HG02840 (cell line): ENCODE measurements at regions not wholly inside any gene's neighbourhood (a gene's known extent, or its start where the extent isn't known, plus 50 kb on each side); places are given as distances from the start of the nearest gene placed in this dataset.

Source experiments
- ATAC-seq: cut with Tn5 transposase; IDR thresholded peaks from one replicate; pipeline ENCODE4 v1.9.1; 2021; ENCODE audit warnings: mild to moderate bottlenecking, moderate library complexity, moderate number of reproducible peaks; ENCODE audit not compliant: unreplicated experiment, low FRiP score

DNA sequence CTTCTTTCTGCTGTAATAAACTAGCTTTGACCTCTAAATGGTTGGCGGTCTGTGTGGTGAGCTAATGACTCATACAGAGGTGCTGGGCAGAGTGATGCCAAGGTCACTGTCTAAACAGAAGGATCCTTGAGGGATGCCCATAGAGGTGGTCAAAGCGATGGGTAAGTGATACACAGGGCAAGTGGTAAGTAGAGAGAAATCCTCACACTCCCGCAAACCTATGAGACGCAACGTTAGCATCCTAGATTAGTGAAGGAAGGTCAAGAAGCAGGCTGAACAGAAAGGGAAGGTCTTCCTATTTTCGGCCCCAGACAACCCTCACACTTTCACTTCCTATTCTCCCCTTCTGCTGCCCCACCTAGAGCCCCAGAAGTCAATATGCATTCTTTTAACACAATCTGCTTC, 65.6 kb upstream of the SESN3 start:
- ATAC-seq: peak; percentile 93

DNA sequence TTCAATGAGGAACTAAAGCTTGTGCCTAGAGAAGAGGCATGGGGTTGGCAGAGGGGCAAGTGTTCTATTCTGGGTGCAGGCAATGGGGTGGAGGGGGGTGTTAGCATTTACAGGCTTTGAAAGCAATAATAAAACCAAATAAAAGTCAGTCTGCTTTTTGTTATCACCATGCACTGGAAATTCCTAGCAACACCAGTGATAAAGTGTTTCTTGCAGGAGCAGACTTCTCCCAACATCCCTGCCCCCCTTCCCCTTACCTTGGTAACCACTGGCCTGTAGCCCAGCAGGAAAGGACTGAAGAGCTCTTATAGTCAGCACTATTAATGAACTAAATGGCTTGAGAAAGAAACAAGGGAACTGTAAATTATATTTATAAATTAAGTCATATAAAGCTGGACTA, 65.2 kb upstream of the SESN3 start:
- no peak for ATAC-seq

DNA sequence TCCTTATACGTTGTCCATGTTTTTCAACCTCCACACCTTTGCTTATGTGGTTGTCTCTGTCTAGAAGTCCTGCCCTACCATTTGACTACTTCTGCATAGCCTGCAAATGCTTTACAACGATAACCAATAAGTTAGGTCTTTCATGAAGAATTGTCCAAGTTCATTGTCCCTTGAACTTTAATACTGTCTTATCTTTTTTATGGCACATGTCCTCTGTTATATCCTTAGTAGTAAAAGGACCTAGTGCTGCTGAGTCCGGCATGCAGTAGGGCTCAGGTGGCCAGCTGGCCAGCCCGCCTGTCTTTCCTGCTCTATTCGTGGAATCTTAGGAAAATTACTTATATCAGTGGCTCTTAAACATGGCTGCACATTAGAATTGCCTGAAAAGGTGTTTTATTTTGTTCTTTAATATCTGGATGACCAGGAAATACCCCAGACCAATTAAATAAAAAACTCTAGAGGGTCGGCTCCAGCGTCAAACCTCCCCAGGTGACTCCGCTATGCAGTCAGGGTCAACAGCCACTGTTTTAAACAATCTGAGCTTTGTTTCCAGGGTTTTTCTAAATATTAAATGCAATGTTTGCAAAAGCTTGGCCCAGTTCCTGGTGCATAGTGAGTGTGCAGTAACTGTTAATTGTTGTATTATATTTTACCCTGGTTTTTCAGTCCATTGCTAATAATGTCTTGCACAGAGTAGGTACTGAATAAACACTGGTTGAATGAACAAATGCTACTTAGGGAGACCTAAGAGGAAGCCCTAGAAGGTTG, 64.6 kb upstream of the SESN3 start:
- ATAC-seq: no peak

DNA sequence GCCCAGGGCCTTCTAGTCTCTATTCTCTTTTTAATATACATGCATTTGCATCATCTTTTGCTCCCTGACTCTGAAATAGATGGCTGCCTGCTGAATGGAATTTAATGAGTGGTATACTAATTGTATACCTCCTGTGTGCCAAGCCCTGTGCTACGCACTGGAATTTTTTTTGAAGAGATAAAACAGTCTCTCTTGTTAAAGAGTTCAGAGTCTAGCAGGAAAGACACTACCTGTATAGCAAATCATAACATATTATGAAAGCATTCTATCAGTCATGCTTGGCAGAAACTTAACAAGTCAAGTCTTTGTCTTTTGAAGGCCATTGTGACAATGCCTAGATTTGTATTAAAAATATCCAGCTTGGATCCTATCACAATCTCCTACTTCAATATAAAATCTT, 63.7 kb upstream of the SESN3 start:
- ATAC-seq: no peak

DNA sequence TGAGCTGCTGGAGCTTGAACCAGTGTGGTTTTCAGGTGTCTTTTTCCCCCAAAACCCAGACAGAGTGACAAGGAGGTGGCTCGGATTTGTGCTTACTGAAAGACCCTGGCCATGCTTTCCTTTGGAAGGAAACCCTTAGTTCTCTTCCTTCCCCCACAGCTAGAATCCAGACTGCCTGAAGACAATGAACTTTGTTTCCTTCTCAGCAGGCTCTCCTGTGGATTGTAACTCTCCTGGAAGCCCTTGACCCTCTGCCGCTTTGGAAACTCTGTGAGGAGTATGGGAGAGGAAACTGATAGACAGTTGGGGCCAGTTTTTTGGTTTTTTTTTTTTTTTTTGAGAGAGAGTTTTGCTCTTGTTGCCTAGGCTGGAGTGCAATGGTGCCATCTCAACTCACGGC, 62.1 kb upstream of the SESN3 start:
- ATAC-seq: no peak

DNA sequence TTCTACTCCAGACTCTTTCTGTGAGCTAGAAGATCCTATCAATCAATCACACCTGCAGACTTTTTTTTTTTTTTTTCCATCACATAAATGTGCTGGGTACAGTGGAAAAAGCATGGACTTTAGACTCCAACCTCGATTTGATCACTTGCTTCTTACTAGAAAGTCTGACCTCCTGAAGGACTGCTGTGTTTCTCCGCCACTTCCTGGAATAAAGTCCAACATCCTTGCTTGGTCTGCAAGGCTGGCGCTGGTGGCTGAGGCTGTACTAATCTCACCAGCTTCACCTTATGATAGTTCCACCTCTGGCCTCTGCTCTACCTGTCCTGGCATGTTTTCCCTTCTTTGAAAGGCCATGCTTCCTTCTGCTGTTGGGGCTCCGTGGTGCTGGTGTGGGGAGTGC, 60.9 kb upstream of the SESN3 start:
- ATAC-seq: no peak

DNA sequence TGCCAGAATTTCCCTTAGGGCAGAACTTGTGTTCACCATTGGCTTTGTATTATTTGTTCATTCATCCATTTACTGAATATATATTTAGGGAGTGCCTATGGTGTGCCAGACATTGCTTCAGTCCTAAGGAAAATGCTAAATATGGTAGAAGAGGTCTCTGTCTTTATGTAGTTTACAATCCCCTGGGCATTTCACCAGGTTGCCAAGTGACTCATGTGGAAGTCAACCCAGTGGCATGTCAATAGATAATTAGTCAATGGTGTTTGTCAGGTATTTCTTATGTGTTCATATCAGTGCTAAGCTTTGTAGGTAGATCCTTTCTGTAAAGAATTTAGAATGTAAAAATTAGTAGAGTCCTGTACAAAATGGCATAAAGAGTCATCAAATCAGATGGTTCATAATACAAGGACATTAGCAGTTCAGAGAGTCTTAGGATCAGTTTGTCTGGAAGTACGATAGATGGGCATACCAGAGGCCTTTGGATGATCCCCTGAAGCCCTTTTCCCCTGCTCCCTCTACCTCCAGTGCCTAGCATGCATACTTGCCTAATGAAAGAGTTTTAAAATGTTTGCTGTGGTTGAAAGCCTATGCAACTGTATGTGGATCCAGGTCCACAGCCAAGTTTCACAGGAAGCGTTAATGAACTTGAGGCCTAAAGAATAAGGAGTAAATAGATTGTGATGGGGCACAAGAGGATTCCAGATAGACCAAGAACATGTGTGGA, 58.5 kb upstream of the SESN3 start:
- ATAC-seq: no peak

DNA sequence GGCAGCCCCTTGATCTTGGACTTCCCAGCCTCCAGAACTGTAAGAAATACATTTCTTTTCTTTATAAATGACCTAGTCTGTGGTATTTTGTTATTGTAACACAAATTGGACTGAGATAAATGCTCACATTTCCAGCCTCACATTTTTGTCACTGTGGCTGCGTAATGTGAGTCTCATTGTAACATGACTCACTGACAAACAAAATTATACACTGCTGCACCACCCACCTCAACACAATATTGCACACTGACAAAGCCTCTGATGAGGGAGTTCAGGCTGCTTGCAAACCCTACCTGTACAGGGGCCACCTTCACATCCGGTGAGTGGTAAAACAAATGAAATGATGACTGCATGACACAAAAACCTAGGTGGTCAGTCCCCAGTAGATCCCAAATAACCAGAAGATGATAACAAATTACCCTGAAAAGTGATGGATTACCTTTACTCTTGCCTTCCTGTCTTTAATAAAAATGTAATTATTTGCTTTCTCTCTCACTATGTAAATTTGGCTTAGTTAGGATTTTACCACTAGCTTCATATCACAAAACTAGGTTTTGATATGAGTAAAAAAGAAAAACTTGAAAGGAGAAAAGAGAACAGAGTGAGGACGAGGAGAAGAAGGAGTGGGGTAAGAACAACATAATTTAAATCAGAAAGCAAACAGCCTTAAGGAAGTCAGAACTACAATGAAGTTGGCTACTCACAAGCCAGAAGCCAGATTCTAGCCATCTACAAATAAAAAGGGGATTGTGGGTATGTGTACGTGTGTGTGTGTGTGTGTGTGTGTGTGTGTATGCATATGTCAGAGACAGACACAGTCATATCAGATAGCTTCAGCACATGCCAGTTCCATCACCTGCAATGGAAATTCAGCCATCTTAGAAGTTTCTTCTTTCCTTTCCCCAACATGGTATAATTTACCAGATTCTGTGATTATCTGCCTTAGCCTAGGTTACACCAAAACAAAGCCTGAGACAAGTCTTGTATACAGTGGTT, 53.4 kb upstream of the SESN3 start:
- no peak for ATAC-seq

DNA sequence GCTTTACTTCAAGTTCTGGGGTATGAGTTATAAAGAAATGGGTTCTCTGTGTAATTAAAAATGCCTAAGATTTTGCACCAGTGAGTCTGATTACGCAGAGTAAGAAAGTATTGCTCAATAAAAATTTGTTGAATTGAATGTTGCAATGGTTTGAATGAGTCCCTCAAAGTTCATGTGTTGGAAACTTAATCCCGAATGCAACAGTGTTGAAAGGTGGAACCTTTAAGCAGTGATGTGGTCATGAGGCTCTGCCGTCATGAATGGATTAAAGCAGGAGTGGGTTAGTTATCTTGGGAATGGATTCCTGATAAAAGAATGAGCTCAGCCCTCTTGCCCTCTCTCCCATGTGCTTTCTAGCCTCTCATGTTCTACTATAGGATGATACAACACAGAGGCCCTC, 52.6 kb upstream of the SESN3 start:
- no peak for ATAC-seq

DNA sequence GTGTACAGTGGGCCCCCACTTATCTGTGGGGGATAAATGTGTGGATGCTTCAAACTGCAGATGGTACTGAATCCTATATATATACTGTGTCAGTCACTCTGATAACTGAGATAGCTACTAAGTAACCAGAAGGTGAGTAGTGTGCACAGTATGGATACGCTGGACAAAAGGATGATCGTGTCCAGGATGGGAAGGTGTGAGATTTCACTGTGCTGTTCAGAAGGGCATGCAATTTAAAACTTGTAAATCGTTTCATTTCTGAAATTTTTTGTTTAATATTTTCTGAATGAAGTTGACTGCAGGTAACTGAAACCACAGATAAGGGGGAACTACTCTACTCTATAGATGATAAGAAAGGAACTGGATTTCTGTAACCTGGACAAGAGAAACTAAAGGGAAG, 52.1 kb upstream of the SESN3 start:
- no peak for ATAC-seq

DNA sequence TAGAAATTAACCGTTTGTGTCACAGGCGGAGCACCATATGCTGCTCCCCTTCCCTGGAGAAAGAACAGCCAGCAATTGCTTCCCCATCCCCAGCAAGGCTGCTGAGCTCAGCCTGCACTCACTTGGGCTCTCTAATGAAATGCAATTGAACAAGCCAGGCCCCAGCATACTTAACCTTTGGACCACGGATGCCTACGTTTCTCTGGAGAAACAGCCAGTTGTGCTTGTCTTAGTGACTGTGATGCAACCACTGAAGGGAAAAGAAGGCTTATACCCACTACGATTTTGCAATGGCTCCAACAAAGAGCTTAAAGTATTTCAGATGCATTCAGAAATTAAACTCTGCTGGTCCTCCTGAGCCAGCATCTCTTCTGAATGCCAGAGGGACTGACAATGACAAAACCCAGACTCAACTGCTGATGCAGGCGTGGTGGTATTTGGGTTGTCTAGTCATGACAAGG, 51.3 kb upstream of the SESN3 start:
- no peak for ATAC-seq
